AG04449 (cell line): ENCODE measurements at regions not wholly inside any gene's neighbourhood (a gene's known extent, or its start where the extent isn't known, plus 50 kb on each side); places are given as distances from the start of the nearest gene placed in this dataset.
A peak's percentile ranks its signal among the peaks of the same experiment; 100 is the strongest.

Experiments used
- CTCF ChIA-PET: fragments of 350-600 bp; formaldehyde crosslinking; extraction: SDS; loops from one replicate; lab custom pipeline; 2021; ENCODE audit warnings: antibody characterized with exemption; lab: Yijun Ruan, JAX
- POLR2A ChIA-PET: fragments of 400-600, 350-600 bp; formaldehyde crosslinking; extraction: SDS; loops from one replicate; lab custom pipeline; 2020; ENCODE audit warnings: antibody characterized with exemption, inconsistent platforms; lab: Yijun Ruan, JAX
- DNase-seq: peaks from one replicate; pipeline ENCODE4 v3.0.0-alpha.2; 2010; ENCODE audit warnings: low read depth, low spot score
- H3K4me3 ChIP-seq: 2 replicates; pipeline ENCODE4 v1.5.1; 2011; ENCODE audit warnings: low read depth, mild to moderate bottlenecking, control low read depth, low read length
- TF ChIP-seq, protein P1 (sequence below): IDR thresholded peaks from one replicate; pipeline ENCODE4 v1.5.1; 2011; ENCODE audit warnings: mild to moderate bottlenecking, moderate library complexity, low read length, control low read depth, inconsistent platforms; ENCODE audit not compliant: insufficient read depth; ENCODE audit errors: missing control alignments

DNA sequence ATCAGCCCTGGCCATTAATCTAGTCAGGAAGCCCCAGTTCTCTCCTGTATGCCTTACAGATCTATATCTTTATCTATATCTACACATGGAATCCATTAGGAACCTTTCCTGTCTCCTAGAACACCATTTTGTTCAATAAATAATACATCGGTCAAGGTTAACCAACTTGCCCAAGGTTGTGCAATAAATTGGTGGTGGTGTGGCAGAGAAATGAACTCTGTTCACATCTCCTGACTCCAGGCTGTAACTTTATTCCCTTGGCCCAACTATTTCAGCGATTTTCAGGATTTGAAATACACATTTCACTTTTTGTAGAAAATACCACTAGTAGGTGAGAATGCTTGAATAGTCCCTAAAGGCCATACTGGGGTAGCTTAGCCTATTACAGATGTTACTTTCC is 712.5 kb upstream of the FZD8 start:
- TF ChIP-seq, protein P1, sequence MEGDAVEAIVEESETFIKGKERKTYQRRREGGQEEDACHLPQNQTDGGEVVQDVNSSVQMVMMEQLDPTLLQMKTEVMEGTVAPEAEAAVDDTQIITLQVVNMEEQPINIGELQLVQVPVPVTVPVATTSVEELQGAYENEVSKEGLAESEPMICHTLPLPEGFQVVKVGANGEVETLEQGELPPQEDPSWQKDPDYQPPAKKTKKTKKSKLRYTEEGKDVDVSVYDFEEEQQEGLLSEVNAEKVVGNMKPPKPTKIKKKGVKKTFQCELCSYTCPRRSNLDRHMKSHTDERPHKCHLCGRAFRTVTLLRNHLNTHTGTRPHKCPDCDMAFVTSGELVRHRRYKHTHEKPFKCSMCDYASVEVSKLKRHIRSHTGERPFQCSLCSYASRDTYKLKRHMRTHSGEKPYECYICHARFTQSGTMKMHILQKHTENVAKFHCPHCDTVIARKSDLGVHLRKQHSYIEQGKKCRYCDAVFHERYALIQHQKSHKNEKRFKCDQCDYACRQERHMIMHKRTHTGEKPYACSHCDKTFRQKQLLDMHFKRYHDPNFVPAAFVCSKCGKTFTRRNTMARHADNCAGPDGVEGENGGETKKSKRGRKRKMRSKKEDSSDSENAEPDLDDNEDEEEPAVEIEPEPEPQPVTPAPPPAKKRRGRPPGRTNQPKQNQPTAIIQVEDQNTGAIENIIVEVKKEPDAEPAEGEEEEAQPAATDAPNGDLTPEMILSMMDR, result no peak
- ChIA-PET POLR2A (no interaction called here), CTCF (interaction anchor here (1.5 kb wide), 1 partner anchor 719 kb away, joined by 3 read pairs; no protein-coding TSS in a partner anchor)
- no peak overlapping the region for H3K4me3 ChIP-seq
- DNase-seq, result no peak

DNA sequence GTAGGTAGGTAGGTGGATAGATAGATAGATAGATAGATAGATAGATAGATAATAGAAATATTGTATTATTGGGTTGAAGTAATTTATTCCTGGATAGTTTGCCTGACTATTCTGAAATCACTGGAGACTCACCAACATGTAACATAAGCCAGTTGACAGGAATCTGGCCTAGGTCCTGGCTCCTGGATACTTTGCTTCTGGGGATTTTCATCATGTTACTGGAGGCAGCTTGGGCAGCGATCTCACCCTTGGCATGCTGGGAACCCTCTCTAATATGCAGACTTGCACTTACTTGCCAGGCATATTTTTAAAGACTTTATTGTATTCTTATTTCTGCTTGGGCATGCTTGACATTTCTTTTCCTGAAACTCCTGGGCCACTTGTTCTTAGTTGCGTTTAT is 709.1 kb upstream of the FZD8 start:
- CTCF ChIA-PET, result no interaction called here
- TF ChIP-seq, protein P1, result no peak

DNA sequence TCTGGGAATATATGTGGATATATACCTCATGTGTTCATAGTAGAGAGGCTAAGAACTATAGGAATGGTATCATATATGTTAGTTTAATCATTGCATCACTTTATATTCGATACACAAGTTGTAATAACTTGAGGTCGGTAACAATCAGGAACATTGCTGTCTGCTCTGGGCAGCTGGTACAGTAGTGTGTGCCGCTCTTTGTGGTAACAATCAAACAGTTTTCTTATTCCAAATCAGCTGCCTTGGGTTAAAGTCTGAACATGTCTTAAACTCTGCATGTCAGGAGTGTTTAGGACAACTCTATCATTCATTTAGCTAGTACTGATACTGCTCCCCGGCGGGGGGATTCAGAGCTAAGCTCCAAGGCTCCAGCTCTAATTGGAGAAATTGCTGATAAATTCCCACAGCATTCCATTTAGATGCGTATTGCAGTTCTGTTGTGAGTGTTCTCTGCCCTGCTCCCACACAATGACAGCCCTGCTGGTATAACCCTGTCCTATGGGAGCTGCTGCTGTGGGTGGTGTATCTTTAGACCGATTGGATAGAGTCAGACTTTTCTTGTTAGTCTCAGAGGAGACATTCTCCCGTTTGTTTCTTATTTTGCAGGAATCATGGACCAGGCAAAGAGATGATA is 707.5 kb upstream of the FZD8 start:
- CTCF ChIA-PET, result interaction anchor here (1.0 to 1.4 kb wide), 3 partner anchors 710 to 1223 kb away, joined by 3 read pairs; partner anchors contain the start of gene CREM
- H3K4me3 ChIP-seq, result no peak overlapping the region
- peak; percentile 68 for DNase-seq
- TF ChIP-seq, protein P1, result no peak
- POLR2A ChIA-PET, result interaction anchor here (0.5 to 1.0 kb wide), 3 partner anchors 13 to 15 kb away, joined by 3 to 4 read pairs (median 4); no protein-coding TSS in a partner anchor

More for the DNA sequence above, 709.1 kb upstream of the FZD8 start:
- no peak overlapping the region for H3K4me3 ChIP-seq
- POLR2A ChIA-PET, result interaction anchor here (0.7 kb wide), 1 partner anchor 583 kb away, joined by 3 read pairs; no protein-coding TSS in a partner anchor
- DNase-seq, result no peak

DNA sequence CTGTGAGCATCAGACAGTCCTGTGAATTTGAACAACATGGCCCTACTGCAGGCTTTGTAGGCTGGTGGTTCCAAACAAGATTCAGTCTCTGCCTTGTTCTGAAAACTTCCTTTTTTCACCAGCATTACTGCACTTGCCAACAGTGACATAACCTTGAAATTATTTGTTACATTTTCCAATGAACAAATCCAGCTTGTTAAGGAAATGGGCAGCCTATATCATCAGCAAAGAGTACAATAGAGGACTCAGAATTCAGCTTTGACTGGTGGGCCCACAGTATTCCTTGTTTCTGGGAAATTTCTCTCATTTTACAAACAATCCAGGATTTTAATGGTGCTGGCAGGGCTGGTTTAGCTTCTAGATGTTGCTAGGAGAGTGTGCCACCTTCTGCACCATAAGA is 703.7 kb upstream of the FZD8 start:
- TF ChIP-seq, protein P1, result no peak
- ChIA-PET POLR2A (no interaction called here), CTCF (interaction anchor here (1.0 kb wide), 1 partner anchor 189 kb away, joined by 3 read pairs; no protein-coding TSS in a partner anchor)
- no peak overlapping the region for H3K4me3 ChIP-seq
- DNase-seq, result no peak

DNA sequence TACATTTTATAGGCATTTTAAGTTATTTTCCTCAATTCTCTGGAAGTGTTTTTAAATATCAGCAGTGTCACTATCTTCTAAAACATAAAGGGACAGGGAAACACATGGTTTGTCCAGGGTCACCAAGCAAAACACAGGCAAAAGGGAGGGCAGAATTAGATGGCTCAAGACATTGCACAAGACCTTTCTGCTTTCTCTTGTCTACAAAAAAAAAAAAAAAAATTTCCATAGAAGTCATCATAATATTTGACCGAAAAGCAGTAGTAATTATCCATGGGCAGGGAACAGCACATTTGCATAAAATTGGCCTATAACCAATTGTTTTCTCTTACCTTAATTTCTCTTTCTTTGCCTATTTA is 703.1 kb upstream of the FZD8 start:
- no peak overlapping the region for H3K4me3 ChIP-seq
- ChIA-PET POLR2A (no interaction called here), CTCF (interaction anchor here (1.0 kb wide), 1 partner anchor 189 kb away, joined by 3 read pairs; no protein-coding TSS in a partner anchor)
- no peak for DNase-seq
- TF ChIP-seq, protein P1, result no peak
